H1 (cell line): ENCODE measurements at regions not wholly inside any gene's neighbourhood (a gene's known extent, or its start where the extent isn't known, plus 50 kb on each side); places are given as distances from the start of the nearest gene placed in this dataset.

ENCODE experiments used
- CBX5 ChIP-seq: fragments of 300-800, 300-1000 bp; sonication (generic); IDR thresholded peaks from 2 replicates; pipeline ENCODE4 v1.7.1; 2016; ENCODE audit warnings: antibody characterized with exemption, low read length, low read depth
- TF ChIP-seq, protein P1 (sequence below): IDR thresholded peaks from 2 replicates; pipeline ENCODE4 v1.6.1; 2011; ENCODE audit warnings: low read length, improper control_type of control experiment

- TF ChIP-seq, protein P1, sequence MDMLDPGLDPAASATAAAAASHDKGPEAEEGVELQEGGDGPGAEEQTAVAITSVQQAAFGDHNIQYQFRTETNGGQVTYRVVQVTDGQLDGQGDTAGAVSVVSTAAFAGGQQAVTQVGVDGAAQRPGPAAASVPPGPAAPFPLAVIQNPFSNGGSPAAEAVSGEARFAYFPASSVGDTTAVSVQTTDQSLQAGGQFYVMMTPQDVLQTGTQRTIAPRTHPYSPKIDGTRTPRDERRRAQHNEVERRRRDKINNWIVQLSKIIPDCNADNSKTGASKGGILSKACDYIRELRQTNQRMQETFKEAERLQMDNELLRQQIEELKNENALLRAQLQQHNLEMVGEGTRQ = no peak
- TF ChIP-seq CBX5 = no peak
- TF ChIP-seq, all 59 proteins: peak for 0
Observed at GRCh38 chr3:96175500-96175899, 638.9 kb upstream of the EPHA6 start (continued).
